ENCODE measurements at regions not wholly inside any gene's neighbourhood (a gene's known extent, or its start where the extent isn't known, plus 50 kb on each side); places are given as distances from the start of the nearest gene placed in this dataset.
"Not testable (repeated sequence)": the region's sequence is repeated elsewhere in the genome, so short reads cannot be mapped to it uniquely, and the experiment has no call there.

- DNase-seq (ENCODE audit: low spot score) = no peak
- intact Hi-C loops (cut with DNase I) = no loop called here
Observed at GRCh38 chr5:57725658-57726504, 243.3 kb upstream of the ACTBL2 start.

- intact Hi-C loops (cut with DNase I) = no loop called here
Observed at GRCh38 chr5:57724836-57725235, 242.2 kb upstream of the ACTBL2 start.

GRCh38 chr5:57721226-57721625, 238.6 kb upstream of the ACTBL2 start:
- no peak for DNase-seq (ENCODE audit: low spot score)
- intact Hi-C loops (cut with DNase I) = no loop called here

More at GRCh38 chr5:57724836-57725235, 242.2 kb upstream of the ACTBL2 start:
- no peak for DNase-seq (ENCODE audit: low spot score)

GRCh38 chr5:57720656-57721055, 238.0 kb upstream of the ACTBL2 start:
- intact Hi-C loops (cut with DNase I) = no loop called here

GRCh38 chr5:57719216-57719615, 236.6 kb upstream of the ACTBL2 start:
- DNase-seq (ENCODE audit: low spot score) = no peak
- intact Hi-C loops (cut with DNase I) = no loop called here

More at GRCh38 chr5:57720656-57721055, 238.0 kb upstream of the ACTBL2 start:
- no peak for DNase-seq (ENCODE audit: low spot score)

DNA sequence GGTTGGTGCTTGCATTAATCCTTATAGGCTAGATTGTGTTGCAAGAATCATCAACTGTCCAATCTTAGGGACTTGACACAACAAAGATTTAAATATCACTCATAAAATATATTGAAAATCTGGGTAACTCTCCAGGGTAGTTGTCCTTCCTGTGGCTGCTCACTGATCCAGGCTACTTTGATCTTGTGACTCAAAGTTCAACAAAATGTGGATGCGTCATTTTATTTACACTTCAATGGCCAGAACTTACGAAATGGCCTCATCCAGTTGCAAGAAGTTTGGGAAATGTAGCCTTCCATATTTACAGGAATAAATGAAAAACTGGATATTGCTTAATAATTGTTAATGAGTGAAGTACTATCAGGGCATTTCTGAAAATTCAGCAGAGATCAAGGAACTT, 235.5 kb upstream of the ACTBL2 start:
- intact Hi-C loops (cut with DNase I) = no loop called here

DNA sequence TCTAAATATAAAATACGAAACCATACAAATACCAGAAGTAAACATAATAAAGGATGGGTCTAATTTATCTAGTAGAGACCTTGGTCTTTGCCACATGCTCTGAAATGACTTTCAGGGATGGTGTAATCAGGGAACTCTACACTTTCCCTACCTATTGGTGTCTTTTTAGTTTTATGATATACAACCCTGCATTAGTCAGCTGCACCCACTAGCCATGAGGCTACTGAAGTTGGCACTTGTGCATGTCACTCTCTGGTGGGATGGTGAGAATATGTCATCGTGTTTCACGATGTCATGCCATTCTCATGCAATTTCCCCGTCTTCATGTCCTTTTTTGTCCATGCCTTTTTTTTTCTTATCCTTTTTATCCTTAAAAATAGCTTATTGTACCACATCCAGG, 234.9 kb upstream of the ACTBL2 start:
- DNase-seq (ENCODE audit: low spot score) = no peak
- intact Hi-C loops (cut with DNase I) = no loop called here

More for the DNA sequence above, 235.5 kb upstream of the ACTBL2 start:
- DNase-seq (ENCODE audit: low spot score) = no peak

- DNase-seq (ENCODE audit: low spot score) = no peak
- intact Hi-C loops (cut with DNase I) = no loop called here
Observed at GRCh38 chr5:57716661-57717060, 234.1 kb upstream of the ACTBL2 start.

- intact Hi-C loops (cut with DNase I) = no loop called here
- no peak for DNase-seq (ENCODE audit: low spot score)
Observed at GRCh38 chr5:57715296-57715695, 232.7 kb upstream of the ACTBL2 start.

GRCh38 chr5:57713535-57713934, 230.9 kb upstream of the ACTBL2 start:
- DNase-seq (ENCODE audit: low spot score); intact Hi-C loops (cut with DNase I): not testable (repeated sequence)

GRCh38 chr5:57711946-57712345, 229.3 kb upstream of the ACTBL2 start:
- DNase-seq (ENCODE audit: low spot score) = no peak
- intact Hi-C loops (cut with DNase I) = no loop called here

- intact Hi-C loops (cut with DNase I) = no loop called here
Observed at GRCh38 chr5:57711471-57711870, 228.9 kb upstream of the ACTBL2 start.

GRCh38 chr5:57710126-57710525, 227.5 kb upstream of the ACTBL2 start:
- no peak for DNase-seq (ENCODE audit: low spot score)
- intact Hi-C loops (cut with DNase I) = no loop called here

More at GRCh38 chr5:57711471-57711870, 228.9 kb upstream of the ACTBL2 start:
- no peak for DNase-seq (ENCODE audit: low spot score)

DNA sequence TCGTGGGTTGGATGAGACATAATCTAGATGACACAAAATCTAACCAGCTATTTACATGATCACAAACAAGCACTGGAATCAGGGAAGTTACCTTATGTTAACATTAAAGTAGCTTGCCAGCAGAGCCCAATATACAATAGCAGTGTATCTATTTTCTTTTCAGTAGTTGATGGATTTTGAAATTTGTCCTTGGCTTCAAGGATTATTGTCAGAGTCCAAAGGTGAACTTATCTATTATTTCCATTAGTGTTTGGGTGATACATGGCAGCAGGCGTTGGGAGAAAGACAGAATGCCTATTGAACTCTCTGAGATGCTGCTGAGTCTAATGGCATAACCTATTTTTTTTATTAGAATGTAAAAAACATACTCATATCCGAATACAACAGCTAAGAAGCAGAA, 223.2 kb upstream of the ACTBL2 start:
- no peak for DNase-seq (ENCODE audit: low spot score)
- intact Hi-C loops (cut with DNase I) = no loop called here

DNA sequence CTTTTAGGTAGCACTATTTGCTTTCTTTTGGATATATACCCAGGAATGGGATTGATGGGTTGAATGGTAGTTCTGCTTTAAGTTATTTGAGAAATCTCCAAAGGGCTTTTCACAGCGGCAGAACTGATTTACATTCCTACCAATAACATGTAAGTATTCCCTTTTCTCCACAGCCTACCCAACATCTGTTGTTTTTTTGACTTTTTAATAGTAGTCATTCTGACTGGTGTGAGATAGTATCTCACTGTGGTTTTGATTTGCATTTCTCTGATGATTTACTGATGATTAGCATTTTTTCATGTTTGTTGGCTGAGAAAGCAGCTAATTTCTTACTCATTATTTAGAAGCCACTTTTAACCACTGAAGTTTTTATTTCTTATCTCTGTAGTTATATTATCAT, 221.1 kb upstream of the ACTBL2 start:
- intact Hi-C loops (cut with DNase I) = no loop called here
- DNase-seq (ENCODE audit: low spot score) = no peak

DNA sequence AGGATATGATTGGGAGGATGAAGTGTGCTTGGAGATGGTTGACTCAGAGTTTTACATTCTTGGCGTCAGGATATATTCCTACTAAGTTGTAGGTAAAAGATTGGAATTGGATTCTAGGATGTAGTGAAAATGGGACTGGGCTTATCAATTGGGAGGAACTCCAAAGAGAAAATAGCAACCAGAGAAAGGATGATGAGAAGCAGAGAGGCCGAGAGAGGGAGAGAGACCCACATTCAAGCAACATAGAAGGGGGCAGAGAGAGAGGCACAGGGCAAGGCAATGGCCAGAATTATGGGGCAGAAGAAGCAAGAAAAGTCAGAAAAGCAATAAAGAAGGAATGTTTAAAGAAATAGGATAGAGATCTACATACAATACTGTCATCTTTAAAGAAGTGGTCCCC, 217.9 kb upstream of the ACTBL2 start:
- DNase-seq (ENCODE audit: low spot score) = no peak
- intact Hi-C loops (cut with DNase I) = no loop called here

DNA sequence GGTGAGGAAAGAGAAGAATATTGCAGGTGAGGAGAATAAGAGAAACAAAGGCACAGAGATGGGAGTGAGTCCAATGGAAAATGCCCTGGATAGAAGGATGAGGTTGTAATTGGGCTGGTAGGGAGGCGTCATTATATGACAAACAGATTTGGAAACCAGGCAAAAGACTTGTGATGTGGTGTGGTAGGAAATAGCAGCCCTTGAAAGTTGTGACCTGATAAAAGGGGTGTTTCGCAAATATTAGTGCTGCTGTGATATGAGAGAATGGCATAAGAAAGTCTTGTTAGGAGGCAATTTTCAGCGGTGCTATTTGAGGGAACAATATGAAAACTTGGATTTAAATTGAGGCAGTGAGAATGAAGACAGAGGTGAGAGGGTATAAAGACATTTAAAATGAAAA, 217.5 kb upstream of the ACTBL2 start:
- no peak for DNase-seq (ENCODE audit: low spot score)
- intact Hi-C loops (cut with DNase I) = no loop called here

DNA sequence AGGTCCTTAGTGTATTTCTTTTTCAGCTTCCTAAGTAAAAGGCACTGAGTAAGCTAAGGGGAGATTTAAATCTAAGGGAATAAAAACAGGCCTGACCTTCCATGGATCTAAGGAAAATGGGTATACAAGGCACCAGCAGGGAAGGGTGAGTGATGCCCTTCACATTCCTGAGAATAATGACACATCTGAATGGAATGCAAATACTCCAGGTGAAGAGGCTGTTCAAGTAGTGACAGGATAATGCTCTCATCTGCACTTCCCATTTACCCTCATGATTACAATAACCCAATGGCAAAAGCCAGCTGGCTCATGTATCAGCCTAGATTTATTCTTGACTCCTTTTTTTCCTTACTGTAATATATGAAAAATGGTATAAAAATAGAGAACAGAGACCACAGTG, 216.2 kb upstream of the ACTBL2 start:
- intact Hi-C loops (cut with DNase I) = no loop called here
- no peak for DNase-seq (ENCODE audit: low spot score)

DNA sequence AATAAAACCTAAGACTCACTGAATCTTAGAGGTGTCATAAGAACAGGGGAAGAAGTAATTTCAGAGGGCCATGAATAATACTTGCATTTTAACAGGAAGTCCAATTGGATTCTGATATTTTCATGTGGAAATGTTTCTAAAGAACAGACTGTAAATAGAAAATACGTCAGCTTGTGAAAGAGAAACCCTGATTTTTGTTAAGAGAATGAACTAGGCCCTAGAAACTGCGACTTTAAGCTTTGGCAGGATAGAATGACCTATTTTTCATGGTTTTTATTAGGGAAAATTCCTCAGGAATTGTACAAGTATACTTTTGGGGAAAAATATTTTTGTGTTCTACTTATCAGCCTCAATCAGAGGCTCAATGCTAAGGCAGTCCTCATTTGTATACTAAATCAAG, 215.5 kb upstream of the ACTBL2 start:
- DNase-seq (ENCODE audit: low spot score) = no peak
- intact Hi-C loops (cut with DNase I) = no loop called here

DNA sequence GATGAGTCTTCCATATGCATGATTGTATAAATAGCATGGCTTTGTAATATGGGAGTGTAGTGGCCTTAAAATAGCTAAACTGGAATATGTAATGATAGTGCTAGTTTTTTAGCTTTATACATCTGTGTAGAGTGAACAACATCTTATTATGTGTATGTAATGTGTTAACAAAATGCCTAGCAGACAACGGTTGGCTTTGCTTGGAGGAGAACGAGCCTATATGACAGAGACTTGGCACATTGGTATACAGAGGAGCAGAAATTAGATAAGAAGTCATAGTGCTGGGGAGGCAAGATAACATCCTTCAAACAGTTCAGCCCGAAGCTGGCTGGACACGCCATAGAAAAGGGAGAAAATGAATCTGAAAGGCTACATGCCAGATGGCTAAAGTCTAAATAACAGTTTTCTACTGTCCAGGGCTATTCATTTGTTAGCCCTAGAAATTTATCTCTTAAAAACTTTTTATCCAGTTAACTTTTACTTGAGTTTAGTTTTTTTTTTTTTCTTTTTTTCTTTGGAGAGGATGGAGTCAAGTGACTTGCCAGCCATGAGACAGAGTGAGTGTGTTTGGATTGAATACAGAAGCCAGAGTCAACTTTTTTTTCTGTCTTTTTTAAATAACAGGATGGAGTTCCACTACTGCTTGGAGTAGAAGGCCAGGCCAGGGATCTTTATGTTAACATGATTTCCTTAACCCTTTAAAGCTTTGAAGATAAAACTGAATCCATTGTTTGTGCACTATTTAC, 214.4 kb upstream of the ACTBL2 start:
- no peak for DNase-seq (ENCODE audit: low spot score)
- intact Hi-C loops (cut with DNase I) = no loop called here

- DNase-seq (ENCODE audit: low spot score) = no peak
- intact Hi-C loops (cut with DNase I) = no loop called here
Observed at GRCh38 chr5:57696389-57696769, 213.8 kb upstream of the ACTBL2 start.

Data from posterior vena cava (tissue), 2 donors.